Non-pigmented ciliary epithelial cell (primary cell): ENCODE measurements at regions not wholly inside any gene's neighbourhood (a gene's known extent, or its start where the extent isn't known, plus 50 kb on each side); places are given as distances from the start of the nearest gene placed in this dataset.

Experiments
- DNase-seq: peaks from one replicate; pipeline ENCODE4 v3.0.0-alpha.2; 2010; ENCODE audit warnings: low read depth

- DNase-seq = no peak
Measured at GRCh38 chr18:76544511-76545345, 49.7 kb upstream of the ZNF516 start.
